Ovary (tissue), 7 donors: ENCODE measurements at regions not wholly inside any gene's neighbourhood (a gene's known extent, or its start where the extent isn't known, plus 50 kb on each side); places are given as distances from the start of the nearest gene placed in this dataset.
"Not testable (repeated sequence)": the region's sequence is repeated elsewhere in the genome, so short reads cannot be mapped to it uniquely, and the experiment has no call there.

Source experiments
- DNase-seq, 5 donors: peaks; one replicate each; pipeline ENCODE4 v3.0.0-alpha.2; 2019 to 2020
- H3K27ac ChIP-seq, 2 donors: fragments of 200-600 bp; one replicate each; pipeline versions ENCODE4 v1.5.1 to v1.8.0; 2019 to 2022
- H3K27me3 ChIP-seq: fragments of 200-600 bp; one replicate; pipeline ENCODE4 v1.8.0; 2022
- H3K36me3 ChIP-seq: fragments of 200-600 bp; sonication (generic); one replicate; pipeline ENCODE4 v1.5.1; 2019
- H3K4me1 ChIP-seq: one replicate; pipeline ENCODE4 v1.8.1; 2013; ENCODE audit warnings: mild to moderate bottlenecking, moderate library complexity; ENCODE audit not compliant: insufficient read depth
- H3K4me3 ChIP-seq: fragments of 200-600 bp; sonication (generic); one replicate; pipeline ENCODE4 v1.5.1; 2017
- H3K9me3 ChIP-seq, 2 donors: fragments of 200-600 bp in 1 of 2; sonication (generic) in 1 of 2; one replicate each; pipeline versions ENCODE4 v1.5.1 to v1.8.1; 2013 to 2019; ENCODE audit warnings: mild to moderate bottlenecking in 1 of 2, moderate library complexity in 1 of 2
- CTCF ChIP-seq, 3 donors: fragments of 450-650 bp in 2 of 3; fragments of 200-600 bp in 1 of 3; IDR thresholded peaks; one replicate each; pipeline versions ENCODE4 v1.5.1 to v1.8.0; 2016 to 2022; ENCODE audit warnings: antibody characterized with exemption in 3 of 3, mild to moderate bottlenecking in 1 of 3
- EP300 ChIP-seq: sonication (generic); formaldehyde crosslinking; IDR thresholded peaks from one replicate; pipeline ENCODE4 v1.6.1; 2017; ENCODE audit warnings: antibody characterized with exemption
- POLR2A ChIP-seq: fragments of 450-650 bp; IDR thresholded peaks from one replicate; pipeline ENCODE4 v1.6.1; 2017; ENCODE audit warnings: antibody characterized with exemption, mild to moderate bottlenecking, moderate library complexity
- WGBS, 3 donors: extraction: QIAGEN DNeasy Blood & Tissue Kit in 1 of 3; methylation state at CpG; one replicate each; pipeline versions ENCODE4 v1.1.5 to v1.1.7; 2013 to 2017; 5-methylcytosine and 5-hydroxymethylcytosine counted together
- intact Hi-C, 4 donors: fragments of 100-400 bp; cut with DNase I; formaldehyde crosslinking; loops; one replicate each; pipeline versions ENCODE4 v1.11.0 to v1.15.1; 2022 to 2023
- donor health status: DM: no; HTN: no; CAD: no; lungs with moderate emphysema.
- donor health status: DM: no; HTN: no; CAD: no.
- donor health status: Bipolar disorder and iron deficiency.
- donor health status: DM: no; HTN: no; CAD: no.
- donor health status: DM: yes; HTN: yes; CAD: no.

- Histone ChIP-seq H3K27me3 (no peaks in the 10 kb centered on the region), H3K36me3 (no peaks in the 10 kb centered on the region), H3K27ac (no peak overlapping the region), H3K4me1 (peaks cover 6% of the 10 kb centered on the region), H3K9me3 (no peaks in the 10 kb centered on the region), H3K4me3 (no peak overlapping the region)
- TF ChIP-seq POLR2A (no peak), EP300 (no peak), CTCF (IDR thresholded peaks at IDR 0.05) (no peak)
- no peak for DNase-seq
- intact Hi-C loops, result no loop called here
- WGBS, 3 donors, result 39 to 43% (median 42%) methylated on average over 4 of the region's 4 CpGs
These were observed 1017.1 kb upstream of the HS3ST1 start for GRCh38 chr4:12445711-12446235.

- no peaks in the 10 kb centered on the region for H3K36me3 ChIP-seq
- 24 to 56% (median 34%) methylated on average over 5 of the region's 5 CpGs for WGBS, 3 donors
- no peaks in the 10 kb centered on the region for H3K27me3 ChIP-seq
- H3K27ac ChIP-seq, result no peak overlapping the region
- intact Hi-C loops, result no loop called here
- TF ChIP-seq POLR2A (no peak), EP300 (no peak), CTCF (IDR thresholded peaks at IDR 0.05) (no peak)
- no peaks in the 10 kb centered on the region for H3K4me1 ChIP-seq
- no peaks in the 10 kb centered on the region for H3K9me3 ChIP-seq
- H3K4me3 ChIP-seq, result no peak overlapping the region
- DNase-seq, result no peak
These were observed 1011.1 kb upstream of the HS3ST1 start for GRCh38 chr4:12439633-12440305.

GRCh38 chr4:12431259-12431658, 1002.6 kb upstream of the HS3ST1 start:
- intact Hi-C loops, H3K4me1 ChIP-seq, H3K27ac ChIP-seq, H3K9me3 ChIP-seq, H3K4me3 ChIP-seq, H3K27me3 ChIP-seq, DNase-seq, H3K36me3 ChIP-seq: not testable (repeated sequence)
- 94% methylated on average over 7 of the region's 7 CpGs for WGBS, 3 donors

- Histone ChIP-seq H3K27ac (no peak overlapping the region), H3K4me1 (no peaks in the 10 kb centered on the region), H3K36me3 (no peaks in the 10 kb centered on the region), H3K9me3 (no peaks in the 10 kb centered on the region), H3K4me3 (no peak overlapping the region), H3K27me3 (no peaks in the 10 kb centered on the region)
- TF ChIP-seq EP300 (no peak), POLR2A (no peak), CTCF (IDR thresholded peaks at IDR 0.05) (no peak)
- DNase-seq, result no peak
- intact Hi-C loops, result no loop called here
- WGBS, 3 donors, result 95 to 97% (median 97%) methylated on average over 5 of the region's 5 CpGs
These were observed 992.7 kb upstream of the HS3ST1 start for GRCh38 chr4:12421364-12421763.

- WGBS, 3 donors, result 57 to 77% (median 67%) methylated on average over 1 of the region's 1 CpG
- H3K27me3 ChIP-seq, result no peaks in the 10 kb centered on the region
- H3K9me3 ChIP-seq, result no peaks in the 10 kb centered on the region
- H3K4me1 ChIP-seq, result no peaks in the 10 kb centered on the region
- no peak overlapping the region for H3K4me3 ChIP-seq
- DNase-seq, result no peak
- H3K36me3 ChIP-seq, result no peaks in the 10 kb centered on the region
- H3K27ac ChIP-seq, result no peak overlapping the region
- no peak for TF ChIP-seq POLR2A
- no peak for TF ChIP-seq CTCF (IDR thresholded peaks at IDR 0.05)
- TF ChIP-seq EP300, result no peak
- intact Hi-C loops, result no loop called here
These were observed 988.1 kb upstream of the HS3ST1 start for GRCh38 chr4:12416755-12417154.
